ENCODE measurements at regions not wholly inside any gene's neighbourhood (a gene's known extent, or its start where the extent isn't known, plus 50 kb on each side); places are given as distances from the start of the nearest gene placed in this dataset.

GRCh38 chr20:34165018-34165619 is 53.1 kb upstream of the EIF2S2 start:
- TF ChIP-seq CTCF (conservative IDR thresholded peaks at IDR 0.05; ENCODE audit: low read depth, low read length) (no peak), EZH2 (IDR thresholded peaks at IDR 0.05; ENCODE audit: borderline replicate concordance, low read depth, low read length, poor library complexity, severe bottlenecking) (no peak)

Data from A673 (cell line).